ENCODE measurements at regions not wholly inside any gene's neighbourhood (a gene's known extent, or its start where the extent isn't known, plus 50 kb on each side); places are given as distances from the start of the nearest gene placed in this dataset.
A peak's percentile ranks its signal among the peaks of the same experiment; 100 is the strongest.

DNA sequence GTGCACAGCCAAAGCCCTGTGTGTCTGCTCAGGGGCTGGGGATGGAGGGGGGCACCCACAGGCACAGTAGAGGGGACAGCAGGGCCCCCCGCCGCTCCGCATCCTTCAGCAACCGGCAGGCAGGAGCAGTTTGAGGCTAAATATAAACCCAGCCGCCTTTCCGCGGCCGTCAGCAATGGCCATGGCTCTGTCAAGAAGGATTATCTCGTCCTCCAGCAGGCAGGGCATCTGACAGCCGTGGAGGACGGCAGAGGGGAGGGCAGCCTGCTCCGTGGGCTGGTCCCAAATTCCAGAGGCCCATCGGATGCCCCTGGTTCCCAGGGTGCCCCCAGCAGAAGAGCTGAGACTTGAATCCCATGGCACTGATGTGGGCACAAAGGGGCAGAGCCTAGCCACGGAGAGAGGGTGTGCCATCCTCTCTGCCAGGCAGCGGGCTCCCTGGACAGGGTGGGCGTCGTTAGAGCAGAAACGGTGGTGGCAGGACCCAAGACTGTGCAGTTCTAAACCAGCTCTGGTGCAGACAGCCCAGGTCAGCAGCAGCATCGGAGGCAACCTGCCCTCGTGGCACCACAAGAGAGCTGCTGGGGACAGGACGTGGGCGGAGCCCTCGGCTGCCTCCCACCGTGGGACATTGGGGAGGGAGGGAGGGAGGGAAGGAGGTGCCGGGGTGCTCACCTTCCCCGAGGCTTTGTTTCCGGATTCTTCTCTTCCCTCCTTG lies 198.8 kb upstream of the CIBAR2 start:
- in situ Hi-C loops (cut with HindIII; ENCODE audit: low pct_unique_long_range_greater_than_20kb, low sequenced_read_pairs): no loop called here
- DNase-seq (ENCODE audit: low read depth in 1 of 2, low spot score in 1 of 2): peak in 1 of 2 experiments; percentile 76
- no peak for TF ChIP-seq JUND (IDR thresholded peaks at IDR 0.05; ENCODE audit: low read depth)

DNA sequence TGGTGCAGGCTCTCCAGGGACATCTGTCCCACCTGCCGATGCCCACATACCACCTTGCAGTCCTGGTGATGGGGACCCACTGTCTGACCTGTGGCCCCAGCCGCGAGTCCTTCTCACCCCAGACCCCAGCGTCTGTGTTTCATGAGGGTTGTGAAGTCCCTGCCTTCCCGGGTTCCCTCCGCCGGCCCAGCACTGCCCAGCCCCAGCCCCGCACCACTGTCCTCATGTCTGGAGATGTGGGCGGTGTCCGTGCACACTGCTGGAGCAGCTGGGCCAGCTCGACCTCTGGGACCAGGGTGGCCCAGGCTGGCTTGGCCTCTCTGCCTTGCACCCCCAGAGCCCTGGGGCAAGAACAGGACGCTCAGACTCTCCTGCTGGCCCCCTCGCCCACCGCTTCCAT lies 199.5 kb upstream of the CIBAR2 start:
- DNase-seq (ENCODE audit: low read depth in 1 of 2, low spot score in 1 of 2): no peak
- in situ Hi-C loops (cut with HindIII; ENCODE audit: low pct_unique_long_range_greater_than_20kb, low sequenced_read_pairs): no loop called here
- TF ChIP-seq JUND (IDR thresholded peaks at IDR 0.05; ENCODE audit: low read depth): no peak

DNA sequence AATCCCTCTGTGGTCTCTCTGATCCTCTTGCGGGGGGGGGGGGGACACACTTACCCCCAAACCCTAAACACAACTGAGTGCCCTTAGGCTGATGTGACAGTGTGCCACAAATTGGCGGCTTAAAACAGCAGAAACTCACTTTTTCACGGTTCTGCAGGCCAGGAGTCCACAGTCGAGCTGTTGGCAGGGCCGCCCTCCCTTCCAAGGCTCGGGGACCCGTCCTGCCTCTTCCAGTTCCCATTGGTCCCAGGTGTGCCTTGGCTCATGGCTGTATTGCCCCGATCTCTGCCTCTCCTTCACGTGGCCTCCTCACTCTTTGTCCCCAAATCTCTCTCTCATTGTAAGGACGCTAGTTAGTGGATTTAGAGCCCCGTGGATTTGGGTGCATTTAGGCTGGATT lies 199.9 kb upstream of the CIBAR2 start:
- in situ Hi-C loops (cut with HindIII; ENCODE audit: low pct_unique_long_range_greater_than_20kb, low sequenced_read_pairs): no loop called here
- DNase-seq (ENCODE audit: low read depth in 1 of 2, low spot score in 1 of 2): no peak
- TF ChIP-seq JUND (IDR thresholded peaks at IDR 0.05; ENCODE audit: low read depth): no peak

DNA sequence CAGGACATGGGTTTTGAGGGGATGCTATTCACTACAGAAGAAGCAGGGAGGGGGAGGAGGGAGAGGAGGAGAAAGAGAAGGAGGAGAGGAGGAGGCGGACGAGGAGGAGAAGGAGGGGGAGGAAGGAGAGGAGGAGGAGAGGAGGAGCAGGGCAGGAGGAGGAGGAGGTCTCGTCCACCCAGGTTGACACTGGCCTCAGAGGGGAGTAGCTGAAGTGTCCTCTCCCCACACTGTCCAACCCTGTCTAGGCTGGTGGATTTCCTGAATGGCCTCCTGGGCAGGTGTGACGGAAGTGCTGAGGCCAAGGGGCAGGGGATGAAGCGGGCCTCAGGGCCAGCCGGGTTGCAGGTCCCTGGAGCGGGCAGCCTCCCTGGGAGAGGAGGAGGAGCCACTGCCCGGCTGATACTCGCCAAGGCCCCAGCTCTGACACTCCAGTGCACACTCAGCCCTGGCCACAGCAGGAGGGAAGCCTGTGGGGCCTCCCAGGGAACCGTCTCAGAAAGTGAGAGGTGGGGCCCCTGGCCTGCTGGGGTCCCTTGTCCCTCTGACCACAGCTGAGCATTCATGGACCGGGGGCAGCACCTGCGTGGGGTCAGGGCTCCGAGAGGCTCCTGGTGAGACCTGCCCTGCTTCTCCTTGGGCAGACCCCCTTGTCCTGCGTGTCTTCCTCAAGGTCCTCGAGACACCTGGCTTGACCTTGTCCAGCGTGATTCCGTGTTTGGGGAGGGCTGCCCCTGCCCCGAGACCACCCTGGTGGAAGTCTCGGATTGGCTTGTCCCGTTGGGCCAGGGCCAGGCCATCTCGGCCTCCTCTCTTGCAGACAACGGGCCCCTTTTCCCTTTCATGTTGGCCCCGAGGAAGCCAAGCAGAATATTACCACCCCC lies 200.6 kb upstream of the CIBAR2 start:
- in situ Hi-C loops (cut with HindIII; ENCODE audit: low pct_unique_long_range_greater_than_20kb, low sequenced_read_pairs): no loop called here
- TF ChIP-seq JUND (IDR thresholded peaks at IDR 0.05; ENCODE audit: low read depth): no peak
- peak in 1 of 2 experiments; percentile 92 for DNase-seq (ENCODE audit: low read depth in 1 of 2, low spot score in 1 of 2)

DNA sequence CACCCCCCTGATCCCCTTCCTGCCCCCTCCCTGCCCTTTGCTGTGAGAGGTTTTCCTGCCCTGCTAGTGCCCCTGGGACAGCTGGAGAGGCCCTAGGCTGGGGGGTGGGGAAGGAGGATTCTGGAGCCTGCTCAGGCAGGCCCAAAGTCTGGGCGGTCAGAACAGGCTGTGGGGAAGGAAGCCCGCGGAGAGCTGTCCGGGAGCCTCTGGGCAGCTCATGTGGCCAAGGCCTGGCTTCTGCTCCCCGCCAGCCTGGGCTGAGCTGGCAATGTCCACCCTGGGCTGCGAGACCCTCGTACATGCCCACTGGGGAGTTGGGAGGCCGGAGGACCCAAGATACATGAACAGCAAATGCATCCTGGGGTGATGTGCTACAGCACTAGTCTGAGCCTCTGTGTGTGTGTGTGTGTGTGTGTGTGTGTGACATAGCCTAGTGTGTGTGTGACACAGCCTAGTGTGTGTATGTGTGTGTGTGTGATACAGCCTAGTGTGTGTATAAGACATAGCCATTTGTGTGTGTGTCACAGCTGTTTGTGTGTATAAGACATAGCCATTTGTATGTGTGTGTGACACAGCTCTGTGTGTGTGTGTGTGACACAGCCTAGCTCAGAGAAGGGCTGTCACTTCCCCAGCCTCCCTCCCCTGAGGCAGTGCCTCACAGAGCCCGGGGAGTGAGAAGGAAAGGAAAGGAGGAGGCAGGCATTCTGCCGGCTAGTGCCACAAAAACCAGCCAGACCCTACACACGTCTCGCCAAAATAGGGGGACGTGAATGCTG lies 201.4 kb upstream of the CIBAR2 start:
- TF ChIP-seq JUND (IDR thresholded peaks at IDR 0.05; ENCODE audit: low read depth): no peak

DNA sequence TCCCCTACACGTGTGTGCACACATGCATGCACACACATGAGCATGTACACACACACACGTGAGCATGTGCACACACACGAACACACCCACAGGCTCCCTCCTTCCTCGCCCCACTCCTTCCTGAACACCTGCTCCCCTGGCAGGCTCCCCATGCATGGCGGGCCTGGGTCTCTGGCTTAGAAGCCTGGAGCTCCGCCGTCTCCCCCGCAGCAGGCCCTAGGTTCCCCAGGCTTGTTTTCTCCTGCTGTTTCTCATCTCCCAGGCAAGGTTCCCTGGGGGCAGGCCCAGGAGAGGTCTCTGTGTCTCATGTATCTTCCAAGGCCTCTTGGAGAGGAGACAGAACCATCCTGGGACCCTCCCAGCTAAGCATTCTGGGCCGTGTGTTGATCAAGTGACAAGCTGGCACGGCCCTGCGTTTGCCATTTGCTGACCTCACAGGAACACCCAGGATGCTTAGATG lies 202.3 kb upstream of the CIBAR2 start:
- in situ Hi-C loops (cut with HindIII; ENCODE audit: low pct_unique_long_range_greater_than_20kb, low sequenced_read_pairs): no loop called here
- DNase-seq (ENCODE audit: low read depth in 1 of 2, low spot score in 1 of 2): no peak
- TF ChIP-seq JUND (IDR thresholded peaks at IDR 0.05; ENCODE audit: low read depth): no peak

More for the DNA sequence above, 201.4 kb upstream of the CIBAR2 start:
- peak in 1 of 2 experiments; percentile 79 for DNase-seq (ENCODE audit: low read depth in 1 of 2, low spot score in 1 of 2)
- in situ Hi-C loops (cut with HindIII; ENCODE audit: low pct_unique_long_range_greater_than_20kb, low sequenced_read_pairs): no loop called here

DNA sequence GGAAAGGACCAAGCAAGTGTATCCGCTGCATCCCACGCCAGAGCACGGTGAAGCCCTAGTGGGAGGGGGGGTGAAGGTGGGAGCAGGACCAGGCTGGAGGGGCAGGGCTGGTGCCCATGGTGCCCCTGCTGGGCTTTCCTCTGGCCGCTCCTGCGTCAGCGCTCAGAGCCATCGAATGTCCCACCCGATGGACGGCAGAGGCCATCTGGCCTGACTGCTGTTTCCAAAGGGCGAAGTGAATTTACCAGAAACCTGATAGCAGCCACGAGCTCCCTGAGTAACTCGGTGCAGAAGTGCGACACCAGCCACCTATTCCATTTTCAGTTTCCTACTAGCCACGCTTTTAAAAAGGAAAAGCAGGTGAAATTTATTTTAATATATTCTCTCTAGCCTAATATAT lies 203.6 kb upstream of the CIBAR2 start:
- in situ Hi-C loops (cut with HindIII; ENCODE audit: low pct_unique_long_range_greater_than_20kb, low sequenced_read_pairs): no loop called here
- TF ChIP-seq JUND (IDR thresholded peaks at IDR 0.05; ENCODE audit: low read depth): no peak

DNA sequence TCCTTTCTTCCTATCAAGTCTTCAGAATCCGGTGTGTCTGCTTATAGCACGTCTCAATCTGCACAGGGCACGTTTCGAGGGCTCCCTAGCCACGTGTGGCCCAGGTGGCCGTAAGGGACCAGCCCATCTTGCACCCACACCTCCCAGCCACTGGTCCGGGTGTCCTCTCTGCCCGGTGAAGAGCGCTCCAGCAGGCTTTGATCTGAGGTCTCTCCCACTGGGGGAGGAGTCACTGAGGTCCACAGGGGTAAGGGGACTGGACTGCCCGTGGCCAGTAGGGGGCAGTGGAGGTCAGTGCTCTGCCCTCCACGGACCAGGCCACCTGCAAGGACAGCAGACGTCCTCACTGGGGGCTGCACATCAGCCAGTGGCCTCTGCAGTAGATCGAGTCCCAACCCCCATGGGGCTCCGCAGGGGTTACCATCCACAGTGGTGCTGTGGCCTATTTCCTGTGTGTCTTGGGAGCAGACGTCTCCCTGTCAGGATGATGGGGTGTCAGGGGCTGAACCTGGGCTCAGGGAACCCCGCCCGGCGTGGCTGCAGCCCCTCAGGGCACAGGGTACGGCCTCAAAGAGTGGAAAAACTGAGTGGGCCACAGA lies 204.1 kb upstream of the CIBAR2 start:
- no peak for TF ChIP-seq JUND (IDR thresholded peaks at IDR 0.05; ENCODE audit: low read depth)
- in situ Hi-C loops (cut with HindIII; ENCODE audit: low pct_unique_long_range_greater_than_20kb, low sequenced_read_pairs): no loop called here
- peak in 1 of 2 experiments; percentile 84 for DNase-seq (ENCODE audit: low read depth in 1 of 2, low spot score in 1 of 2)

More for the DNA sequence above, 203.6 kb upstream of the CIBAR2 start:
- no peak for DNase-seq (ENCODE audit: low read depth in 1 of 2, low spot score in 1 of 2)

DNA sequence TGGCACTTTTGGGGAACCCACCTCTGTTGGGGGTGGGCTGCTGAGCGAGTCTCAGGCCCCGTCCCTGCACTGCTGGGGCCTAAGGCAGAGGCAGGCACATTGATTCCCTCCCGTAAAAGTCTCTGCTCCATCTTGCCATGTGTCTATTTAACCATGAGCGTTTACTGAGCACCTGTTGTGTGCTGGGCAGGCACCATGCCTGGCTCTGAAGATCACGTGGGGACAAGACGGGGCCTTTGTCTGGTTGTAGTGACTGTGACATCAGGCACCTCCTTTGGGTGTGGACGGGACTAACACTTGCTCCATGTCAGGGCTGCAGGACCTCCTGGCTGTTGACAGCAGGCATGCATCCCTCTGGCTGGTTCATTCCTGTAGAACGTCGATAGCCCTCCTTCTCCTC lies 204.7 kb upstream of the CIBAR2 start:
- in situ Hi-C loops (cut with HindIII; ENCODE audit: low pct_unique_long_range_greater_than_20kb, low sequenced_read_pairs): no loop called here
- no peak for DNase-seq (ENCODE audit: low read depth in 1 of 2, low spot score in 1 of 2)

DNA sequence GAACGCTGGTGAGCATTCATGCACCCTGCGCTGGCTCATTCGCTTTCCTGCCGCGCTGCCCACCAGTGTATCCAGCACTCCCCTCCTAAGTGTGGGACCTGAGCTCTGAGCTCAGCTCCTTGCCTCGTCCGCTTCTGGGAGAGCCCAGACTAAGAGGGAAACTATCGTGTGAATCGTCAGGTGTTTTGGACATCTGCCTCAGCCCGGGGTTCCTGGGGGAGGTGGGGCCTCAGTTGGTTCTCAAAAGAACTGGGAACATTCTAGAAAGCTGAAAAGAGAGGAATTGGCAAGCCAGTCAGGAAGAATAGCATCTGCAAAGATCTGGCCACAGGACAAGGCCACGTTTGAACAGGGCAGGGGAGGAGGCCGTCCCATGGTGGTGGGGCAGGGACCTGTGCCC lies 205.4 kb upstream of the CIBAR2 start:
- TF ChIP-seq JUND (IDR thresholded peaks at IDR 0.05; ENCODE audit: low read depth): no peak
- no peak for DNase-seq (ENCODE audit: low read depth in 1 of 2, low spot score in 1 of 2)
- in situ Hi-C loops (cut with HindIII; ENCODE audit: low pct_unique_long_range_greater_than_20kb, low sequenced_read_pairs): no loop called here

More for the DNA sequence above, 204.7 kb upstream of the CIBAR2 start:
- TF ChIP-seq JUND (IDR thresholded peaks at IDR 0.05; ENCODE audit: low read depth): no peak

DNA sequence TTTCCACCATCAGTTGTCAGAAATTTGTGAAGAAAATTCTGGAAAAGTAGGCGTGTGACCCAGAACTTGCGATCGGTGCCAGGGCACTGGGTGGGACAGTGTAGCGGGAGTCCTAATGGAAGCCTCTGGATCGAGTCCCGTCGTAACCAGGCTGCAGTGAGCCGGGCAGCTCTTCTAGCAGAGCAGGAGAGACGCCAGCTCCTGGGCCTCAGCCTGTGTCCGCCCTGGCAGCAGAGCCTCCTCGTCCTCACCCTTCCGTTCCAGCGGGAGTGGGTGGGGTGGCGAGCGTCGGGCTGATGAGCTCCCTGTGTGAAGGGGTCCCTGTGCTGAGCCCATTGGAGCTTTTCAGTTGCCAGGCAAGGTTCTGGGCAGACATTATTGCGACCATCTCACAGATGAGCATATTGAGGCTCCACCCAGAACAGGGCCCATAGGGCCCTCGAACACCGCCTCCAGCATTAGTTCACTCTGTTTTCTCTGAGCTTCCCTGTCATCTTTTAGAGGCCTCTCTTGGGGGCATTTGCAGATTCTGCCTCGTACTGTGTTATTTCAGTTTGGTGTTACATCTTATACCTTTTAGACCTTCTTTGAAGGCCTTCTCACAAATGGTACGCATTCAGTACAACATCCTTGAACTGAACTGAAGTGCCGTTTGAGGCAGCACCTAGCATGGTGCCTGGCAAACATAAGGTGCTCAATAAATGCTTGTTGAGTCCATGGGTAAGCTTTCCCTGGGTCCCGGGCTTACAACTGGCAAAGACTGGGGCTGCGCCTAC lies 207.1 kb upstream of the CIBAR2 start:
- no peak for DNase-seq (ENCODE audit: low read depth in 1 of 2, low spot score in 1 of 2)
- in situ Hi-C loops (cut with HindIII; ENCODE audit: low pct_unique_long_range_greater_than_20kb, low sequenced_read_pairs): no loop called here
- no peak for TF ChIP-seq JUND (IDR thresholded peaks at IDR 0.05; ENCODE audit: low read depth)

Measured in T47D (cell line).